Hypothalamus (tissue), 51 donors: ENCODE measurements at regions not wholly inside any gene's neighbourhood (a gene's known extent, or its start where the extent isn't known, plus 50 kb on each side); places are given as distances from the start of the nearest gene placed in this dataset.

Experiments
- DNase-seq, 51 donors: peaks; one replicate each; lab custom pipeline; 2025; lab: John Stamatoyannopoulos, UW

DNA sequence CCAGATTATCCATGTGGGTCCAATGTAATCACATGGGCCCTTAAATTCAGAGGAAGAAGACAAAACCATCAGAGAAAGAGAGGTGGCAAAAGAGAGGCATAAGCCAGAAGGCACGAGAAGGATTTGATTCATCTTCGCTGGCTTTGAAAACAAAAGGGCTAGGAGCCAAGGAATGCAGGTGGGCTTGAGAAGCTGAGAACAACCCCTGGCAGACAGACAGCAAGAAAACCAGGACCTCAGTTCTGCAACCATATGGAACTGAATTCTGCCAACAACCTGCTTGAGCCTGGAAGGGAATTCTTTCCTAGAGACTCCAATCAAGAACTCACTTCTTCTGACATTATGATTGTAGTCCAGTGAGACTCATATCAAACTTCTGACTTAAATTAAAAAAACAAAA lies 1531.8 kb downstream of the PCDH7 start:
- DNase-seq, result no peak

DNA sequence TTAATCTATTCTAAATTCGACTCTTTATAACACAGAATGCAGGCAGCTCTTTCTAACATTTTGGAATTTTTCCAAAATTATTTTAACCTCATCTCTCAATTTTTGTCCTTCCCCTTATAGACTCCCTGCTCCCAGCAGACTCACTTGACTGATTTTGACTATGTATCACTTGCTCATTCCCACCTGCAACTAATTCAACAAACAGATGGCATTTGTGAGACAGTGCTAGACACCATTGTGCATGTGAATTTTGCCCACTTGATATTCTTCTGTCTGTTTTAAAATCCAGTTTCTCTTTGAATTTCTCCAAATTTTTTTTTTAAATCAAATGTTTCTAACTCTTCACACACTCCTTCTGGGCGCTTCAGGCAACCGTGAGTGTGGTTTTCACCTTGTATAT lies 1534.0 kb downstream of the PCDH7 start:
- no peak for DNase-seq

DNA sequence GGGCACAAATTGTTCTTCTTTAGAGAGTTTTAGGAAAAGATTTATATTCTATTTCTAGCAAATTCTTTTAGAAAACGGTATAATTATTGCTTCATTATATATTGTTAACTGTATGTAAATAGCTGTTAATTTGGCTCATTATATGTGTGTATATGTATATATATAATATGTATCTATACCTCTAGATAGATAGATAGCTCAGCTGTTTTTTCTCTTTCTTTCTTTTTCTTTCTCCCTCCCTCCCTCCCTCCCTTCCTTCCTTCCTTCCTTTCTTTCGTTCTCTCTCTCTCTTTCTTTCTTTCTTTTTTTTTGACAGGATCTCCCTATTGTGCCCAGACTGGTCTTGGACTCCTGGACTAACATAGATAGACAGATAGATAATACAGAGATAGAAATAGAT lies 1538.8 kb downstream of the PCDH7 start:
- DNase-seq, result no peak

DNA sequence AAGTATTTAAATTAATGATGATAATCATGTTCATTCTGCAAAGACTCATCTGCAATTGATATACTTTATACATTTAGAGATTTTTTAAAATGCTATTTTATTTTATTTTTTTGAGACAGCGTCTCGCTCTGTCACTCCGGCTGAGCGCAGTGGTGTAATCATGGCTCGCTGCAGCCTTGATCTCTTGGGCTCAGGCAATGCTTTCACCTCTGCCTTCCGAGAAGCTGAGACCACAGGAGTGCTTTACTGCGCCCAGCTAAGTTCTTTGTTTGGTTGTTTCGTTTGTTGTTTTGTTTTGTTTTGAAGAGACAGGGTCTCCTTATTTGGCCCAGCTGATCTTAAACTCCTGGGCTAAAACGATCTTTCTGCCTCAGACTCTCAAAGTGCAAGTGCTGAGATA lies 1541.0 kb downstream of the PCDH7 start:
- no peak for DNase-seq

DNA sequence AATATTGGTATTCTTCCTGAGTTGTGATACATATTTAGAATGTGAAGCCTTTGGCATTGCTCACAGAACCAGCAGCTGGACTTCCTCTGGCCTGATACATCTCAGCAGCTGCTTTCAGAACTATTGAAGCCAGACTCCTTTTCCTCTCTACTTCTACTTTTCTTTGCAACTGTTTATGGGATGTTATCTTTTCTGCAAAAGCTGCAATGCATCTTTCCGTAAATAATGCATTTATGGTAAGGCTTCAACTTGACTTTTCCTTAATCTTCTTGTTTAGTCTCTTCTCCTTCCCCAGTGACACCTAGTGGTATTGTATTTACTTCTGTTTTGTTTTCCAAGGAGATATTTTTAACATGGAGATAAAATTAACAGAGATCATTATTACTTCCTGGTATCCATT lies 1548.7 kb downstream of the PCDH7 start:
- DNase-seq, result no peak

DNA sequence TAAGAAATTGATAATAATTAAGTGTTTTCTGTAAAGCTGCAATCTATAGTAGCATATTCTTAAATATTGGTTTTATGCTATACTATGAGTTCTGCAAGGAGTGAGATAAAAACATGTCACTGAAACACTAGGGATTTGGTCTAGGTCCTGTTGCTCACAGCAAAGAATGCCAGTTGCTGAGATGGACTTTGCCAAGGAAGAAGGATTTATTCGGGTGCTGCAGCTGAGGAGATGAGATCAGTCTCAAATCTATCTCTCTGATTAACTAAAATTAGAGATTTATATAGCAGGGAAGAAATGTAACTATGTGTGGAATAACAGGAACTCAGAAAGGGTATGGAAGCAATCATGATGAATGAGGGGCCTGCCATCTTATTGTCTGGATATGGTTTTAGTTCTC lies 1569.9 kb downstream of the PCDH7 start:
- no peak for DNase-seq

DNA sequence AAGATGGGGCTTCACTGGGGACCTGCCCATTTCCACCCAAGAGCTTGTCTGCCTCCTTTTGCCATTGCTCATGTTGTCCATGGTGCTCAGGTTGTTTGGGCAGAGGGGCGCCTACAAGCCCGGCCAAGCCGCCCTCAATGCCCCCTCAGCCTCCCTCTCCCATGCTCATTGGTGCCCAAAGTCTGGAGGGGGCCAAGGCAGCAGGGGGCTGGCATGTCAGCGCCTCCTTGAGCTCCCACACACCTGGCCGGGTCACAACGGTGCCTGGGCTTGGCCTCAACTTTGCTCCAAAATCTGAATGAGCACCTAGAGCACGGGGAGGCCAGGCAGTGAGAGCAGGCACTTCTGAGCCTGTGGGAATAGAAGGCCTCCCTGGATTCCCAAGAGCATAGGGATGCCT lies 1598.8 kb downstream of the PCDH7 start:
- no peak for DNase-seq

DNA sequence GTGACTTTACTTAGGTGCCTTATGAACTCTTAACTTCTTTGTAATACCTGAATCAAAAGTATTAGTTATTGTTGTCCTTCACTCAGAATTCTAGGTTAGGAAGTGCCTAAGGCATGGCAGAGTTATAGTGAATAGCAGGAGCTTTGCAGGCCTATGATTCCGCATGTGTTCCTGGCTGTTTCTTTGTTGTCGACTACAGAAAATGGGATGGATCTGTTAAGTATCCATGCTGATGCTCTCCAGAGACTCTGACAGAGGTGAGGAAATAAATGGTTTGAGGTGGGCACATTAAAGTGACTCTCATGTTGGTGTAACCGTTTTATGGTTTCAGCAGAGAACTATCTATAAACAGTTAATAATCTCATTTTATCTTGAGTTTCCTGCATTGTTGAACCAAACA lies 1601.3 kb downstream of the PCDH7 start:
- DNase-seq, result no peak

DNA sequence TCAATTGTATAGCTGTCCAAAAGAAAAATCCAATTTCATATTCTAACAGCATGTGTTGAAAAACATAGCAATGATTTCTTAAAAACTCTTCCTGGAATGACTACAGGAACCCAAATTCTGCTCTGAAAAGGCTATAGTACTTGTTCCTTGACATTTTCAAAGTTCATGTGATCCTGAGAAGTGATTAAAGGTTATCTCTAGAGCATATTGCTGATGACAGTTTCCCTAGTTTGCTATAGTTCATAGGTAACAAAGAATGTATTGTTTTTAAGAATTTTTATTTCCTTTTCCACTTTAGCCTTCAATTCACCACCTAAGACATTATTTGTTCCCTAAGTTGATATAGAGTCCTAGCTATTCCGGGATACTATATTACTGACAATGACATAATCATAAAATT lies 1614.6 kb downstream of the PCDH7 start:
- no peak for DNase-seq

DNA sequence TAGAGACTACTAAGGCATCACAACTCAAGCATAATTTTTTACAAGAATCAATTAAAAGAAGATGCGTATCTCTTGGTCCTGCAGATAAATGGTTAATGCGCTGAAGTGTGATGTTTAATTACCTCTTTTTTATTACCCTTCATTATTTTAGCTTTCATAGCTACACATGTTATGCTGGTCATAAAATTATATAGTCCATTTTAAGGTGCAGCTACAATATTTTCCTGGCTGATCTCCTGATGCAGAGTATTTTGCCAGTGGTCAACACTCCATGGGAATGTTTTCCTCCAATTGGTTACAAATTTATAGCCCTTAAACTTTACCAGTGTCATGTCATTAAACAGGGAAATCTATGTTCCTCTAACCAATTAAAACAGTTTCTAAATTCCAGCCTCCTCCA lies 1617.2 kb downstream of the PCDH7 start:
- DNase-seq, result no peak

DNA sequence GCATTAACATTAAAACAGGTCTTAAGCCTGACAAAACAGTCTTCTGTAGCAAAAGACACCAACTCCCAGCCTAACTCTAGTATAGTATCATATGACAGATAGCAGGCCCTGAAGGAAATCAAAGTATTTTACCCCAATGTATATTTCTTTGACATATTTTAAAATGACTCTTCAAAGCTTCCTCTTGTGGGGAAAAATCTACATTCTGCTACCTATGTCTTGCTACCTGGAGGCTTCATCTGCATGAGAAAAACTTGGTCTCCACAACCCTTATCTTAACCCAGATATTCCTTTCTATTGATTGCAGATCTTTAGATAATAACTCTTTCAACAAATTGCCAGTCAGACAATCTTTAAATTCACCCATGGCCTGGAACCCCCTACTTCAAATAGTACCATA lies 1620.4 kb downstream of the PCDH7 start:
- DNase-seq, result no peak

DNA sequence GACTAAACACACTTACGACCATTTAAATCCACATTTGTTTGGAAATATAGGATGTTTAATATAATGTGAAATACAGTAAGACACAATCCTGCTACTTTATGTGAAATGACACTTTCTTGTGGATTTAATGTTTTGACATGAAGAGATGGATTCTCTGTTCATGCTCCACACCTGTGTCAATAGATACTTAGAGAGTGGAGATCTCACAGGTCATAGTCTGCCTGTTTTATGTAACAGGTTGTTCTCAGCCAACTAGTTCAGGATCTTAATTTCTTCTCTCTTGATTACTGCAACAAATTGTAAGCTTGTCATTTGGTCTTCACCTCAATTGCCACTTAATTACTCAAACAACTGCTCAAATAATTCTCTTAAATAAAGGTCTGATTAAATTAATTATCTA lies 1621.2 kb downstream of the PCDH7 start:
- no peak for DNase-seq

DNA sequence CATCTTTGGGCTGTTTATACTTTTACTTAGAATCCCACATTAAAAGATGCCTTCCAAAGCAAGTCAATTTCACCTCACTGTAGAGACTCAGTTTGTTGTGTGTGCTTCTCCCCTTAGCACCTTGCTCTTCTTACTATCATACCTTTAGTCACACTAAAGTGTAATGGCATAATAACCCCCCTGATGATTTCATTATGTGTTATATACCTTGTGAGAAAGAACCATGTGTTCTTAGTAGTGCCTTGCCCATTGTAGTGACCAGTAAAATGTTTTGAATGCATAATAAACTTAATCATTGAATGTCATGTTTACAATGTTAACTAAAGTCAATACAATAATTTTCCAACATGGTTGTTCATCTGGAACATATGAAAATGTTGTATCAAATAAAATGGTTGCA lies 1621.9 kb downstream of the PCDH7 start:
- no peak for DNase-seq

DNA sequence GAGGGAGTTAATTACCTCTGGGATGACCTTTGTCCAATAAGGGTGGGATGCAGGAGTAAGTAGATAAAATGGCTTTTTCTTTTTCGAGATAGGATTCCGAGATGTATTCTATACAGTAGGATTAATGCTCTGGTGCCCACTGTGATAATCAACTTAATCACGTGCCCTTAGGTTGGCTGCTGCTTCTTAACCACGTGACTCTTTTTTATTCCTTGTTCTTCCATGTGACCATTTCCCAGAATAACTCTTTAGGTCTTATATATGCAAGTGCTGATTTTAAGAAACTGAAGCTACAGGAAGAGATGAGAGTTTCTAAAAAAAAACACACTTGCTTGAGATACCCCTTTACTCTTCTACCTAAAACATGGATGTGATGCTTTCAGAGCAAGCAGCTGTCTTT lies 1628.9 kb downstream of the PCDH7 start:
- no peak for DNase-seq

DNA sequence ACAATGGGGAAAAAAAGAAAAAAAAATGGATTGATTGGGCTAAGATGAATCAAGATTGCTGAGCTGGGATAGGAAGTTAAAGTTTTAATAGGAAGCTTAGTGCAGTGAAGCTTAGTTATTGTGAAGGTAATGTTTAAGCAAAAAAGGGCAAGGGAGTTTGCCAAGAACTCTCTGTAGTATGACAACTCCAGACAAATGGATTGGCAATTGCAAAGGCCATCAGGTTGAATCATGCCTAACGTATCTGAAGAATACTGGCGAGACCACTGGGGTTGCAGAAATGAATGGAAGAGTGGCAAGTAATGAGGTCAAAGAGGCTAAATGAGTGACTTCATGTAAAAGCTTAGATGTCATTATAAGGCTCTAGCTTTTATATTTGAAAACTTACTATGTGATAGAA lies 1654.0 kb downstream of the PCDH7 start:
- no peak for DNase-seq

DNA sequence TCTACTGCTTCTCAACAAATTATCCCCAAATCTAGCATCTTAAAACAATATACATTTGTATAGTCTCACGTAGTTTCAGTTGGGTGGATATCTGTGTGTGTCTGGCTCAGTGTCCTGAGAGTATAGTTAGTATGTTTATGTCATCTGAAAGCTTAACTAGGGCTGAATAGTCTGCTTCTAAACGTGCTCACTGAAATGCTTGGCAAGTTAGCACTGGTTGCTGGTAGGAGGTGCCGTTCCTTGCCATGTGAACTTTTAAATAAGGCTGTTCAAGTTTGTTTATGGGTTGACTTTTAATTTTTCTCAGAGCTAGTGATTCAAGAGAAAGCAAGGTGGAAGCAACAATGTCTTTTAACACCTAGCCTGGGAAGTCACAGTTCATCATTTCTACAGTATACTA lies 1673.6 kb downstream of the PCDH7 start:
- no peak for DNase-seq

DNA sequence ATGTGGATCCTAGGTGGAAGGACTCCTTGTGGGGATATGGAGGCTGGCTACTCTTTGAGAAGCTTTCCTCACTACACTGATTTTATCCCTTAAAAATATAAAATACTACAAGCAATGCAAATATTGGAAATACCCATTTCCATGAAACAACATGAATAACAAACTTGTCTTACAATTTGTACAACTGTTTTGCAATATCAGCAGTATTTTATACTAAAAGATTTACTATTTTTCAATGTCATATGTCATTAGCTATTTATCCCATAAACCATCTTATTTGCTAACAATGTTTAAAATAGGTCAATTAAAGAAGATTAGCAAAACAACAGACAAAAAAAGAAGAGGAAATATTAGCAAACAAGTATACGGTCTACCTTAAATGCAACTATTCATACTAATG lies 1674.1 kb downstream of the PCDH7 start:
- DNase-seq, result no peak

DNA sequence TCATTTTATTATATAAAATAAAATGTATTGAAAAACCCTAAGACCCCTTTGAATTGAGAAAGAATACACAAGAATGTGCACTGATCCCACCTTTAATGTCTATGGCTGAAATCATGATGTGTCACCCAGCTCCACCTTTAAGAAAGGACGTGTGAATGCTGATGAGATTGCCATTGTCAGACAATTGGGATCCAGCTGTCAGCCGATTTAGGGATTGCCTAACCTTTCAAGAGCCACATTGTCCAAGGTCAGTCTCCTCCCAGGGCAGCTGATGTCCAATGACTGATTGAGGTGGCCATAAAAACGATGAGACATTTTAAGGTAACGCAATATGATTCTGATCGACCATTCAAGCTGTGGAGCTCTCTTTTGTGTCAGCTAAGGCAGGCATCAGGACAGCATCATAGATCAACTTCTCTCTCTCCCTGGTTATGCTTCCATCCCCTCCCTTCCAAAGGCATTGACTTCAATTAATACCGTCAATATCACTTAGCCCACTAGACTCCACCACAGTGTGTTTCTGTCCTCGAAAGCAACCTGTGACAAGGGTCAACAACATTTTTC lies 1676.4 kb downstream of the PCDH7 start:
- no peak for DNase-seq

DNA sequence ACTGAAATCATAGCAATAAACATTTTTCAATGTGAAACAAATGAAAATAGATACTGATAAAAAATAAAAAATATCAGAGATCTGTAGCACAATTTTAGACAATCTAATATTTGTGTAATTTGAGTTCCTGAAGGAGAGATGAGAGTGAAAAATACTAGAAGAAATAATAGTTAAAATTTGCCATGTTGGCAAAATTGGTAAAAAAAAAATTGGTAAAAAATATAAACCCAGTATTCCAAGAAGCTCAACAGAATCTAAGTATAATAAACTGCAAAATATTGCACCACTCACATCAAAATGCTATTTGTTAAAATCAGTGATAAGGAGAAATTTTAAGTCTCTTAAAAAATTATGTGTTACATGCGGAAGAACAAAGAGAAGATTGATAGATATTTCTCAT lies 1680.7 kb downstream of the PCDH7 start:
- DNase-seq, result no peak

DNA sequence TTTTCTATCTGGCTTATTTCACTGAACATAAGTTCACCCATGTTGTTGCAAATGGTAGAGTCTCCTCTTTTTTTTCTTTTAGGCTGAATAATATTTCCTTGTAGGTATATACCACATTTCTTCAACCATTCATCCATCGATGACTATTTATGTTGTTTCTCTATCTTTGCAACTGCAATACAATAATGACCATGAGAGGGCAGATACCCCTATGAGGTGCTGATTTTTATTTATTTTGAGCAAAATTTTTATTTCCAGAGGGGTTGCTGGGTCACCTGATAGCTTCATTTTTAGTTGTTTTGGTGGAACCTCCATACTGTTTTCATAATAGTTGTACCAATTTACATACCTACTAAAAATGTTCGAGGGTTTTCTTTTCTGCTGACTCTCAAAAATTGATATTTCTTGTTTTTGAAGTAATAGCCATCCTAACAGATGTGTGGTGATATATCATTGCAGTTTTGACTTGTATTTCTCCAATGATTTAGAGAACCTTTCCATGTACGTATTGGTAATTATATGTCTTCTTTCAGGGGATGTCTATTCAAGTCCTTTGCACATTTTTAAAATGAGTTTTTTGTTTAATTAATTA lies 1697.0 kb downstream of the PCDH7 start:
- DNase-seq, result no peak

DNA sequence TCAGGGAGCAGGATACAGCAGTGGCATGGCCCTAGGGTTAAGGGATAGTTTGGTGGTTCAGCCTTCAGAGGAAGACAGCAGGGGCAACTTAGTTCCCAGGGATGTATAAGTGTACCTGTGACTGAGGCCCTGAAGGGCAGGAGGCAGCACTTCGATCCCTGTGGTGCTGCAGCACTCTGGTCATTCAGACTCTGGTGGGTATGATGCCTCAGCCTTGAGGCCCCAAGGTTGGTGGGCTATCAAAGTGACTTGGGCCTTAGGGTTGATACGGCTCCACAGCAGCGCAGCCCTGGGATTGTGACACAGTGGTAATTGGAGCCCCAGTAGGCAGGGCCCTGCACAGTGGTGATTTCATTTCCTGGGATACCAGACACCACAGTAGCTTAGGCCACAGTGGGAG lies 1703.1 kb downstream of the PCDH7 start:
- DNase-seq, result no peak

DNA sequence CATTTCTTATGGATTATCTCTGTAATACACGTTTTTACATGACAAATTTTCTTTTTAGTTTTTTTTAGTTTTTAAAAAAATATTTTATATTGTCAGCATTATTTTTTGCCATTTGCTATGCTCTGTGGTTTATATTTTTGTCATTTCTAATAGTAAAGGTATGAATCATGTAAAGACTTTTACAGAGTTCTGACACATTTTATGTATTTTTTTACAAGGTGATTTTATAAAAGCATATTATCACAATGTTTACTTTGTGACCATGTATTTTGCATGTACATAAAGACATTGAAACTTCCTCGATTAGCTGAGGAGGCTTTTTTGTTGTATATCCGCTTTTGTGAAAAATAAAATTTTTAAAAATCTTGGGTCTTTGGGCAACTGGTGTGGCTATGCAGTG lies 1705.1 kb downstream of the PCDH7 start:
- no peak for DNase-seq

DNA sequence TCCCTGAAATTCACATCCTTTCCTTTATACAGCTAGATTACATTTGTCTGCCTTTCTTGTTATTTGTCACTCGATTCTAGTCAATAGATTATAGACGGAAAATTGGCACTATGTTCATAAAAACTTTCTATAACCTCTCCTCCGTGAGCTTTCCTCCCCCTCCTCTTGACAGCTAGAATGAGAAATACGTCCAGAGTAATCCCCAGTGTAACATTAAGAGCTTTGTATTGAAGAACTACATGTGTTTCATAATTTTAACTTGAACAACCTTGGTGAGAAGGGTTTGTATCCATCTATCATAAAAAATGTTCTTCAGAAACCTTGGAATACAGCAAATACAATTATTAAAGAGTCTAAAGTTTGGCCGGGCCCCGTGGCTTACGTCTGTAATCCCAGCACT lies 1707.4 kb downstream of the PCDH7 start:
- DNase-seq, result no peak
